H1 (cell line): ENCODE measurements at regions not wholly inside any gene's neighbourhood (a gene's known extent, or its start where the extent isn't known, plus 50 kb on each side); places are given as distances from the start of the nearest gene placed in this dataset.

Experiments used
- ATF3 ChIP-seq: IDR thresholded peaks from 2 replicates; pipeline ENCODE4 v1.6.1; 2011; ENCODE audit warnings: low read depth, mild to moderate bottlenecking, low read length; ENCODE audit not compliant: insufficient read depth
- CHD7 ChIP-seq: fragments of 300-600 bp; sonication (generic); IDR thresholded peaks from 2 replicates; pipeline ENCODE4 v1.7.1; 2012; ENCODE audit warnings: low read length, moderate library complexity, mild to moderate bottlenecking, inconsistent platforms; ENCODE audit not compliant: insufficient replicate concordance
- HDAC6 ChIP-seq: IDR thresholded peaks from one replicate; pipeline ENCODE4 v1.7.1; 2012; ENCODE audit warnings: low read depth, mild to moderate bottlenecking, inconsistent platforms, low read length, moderate library complexity
- MAFK ChIP-seq: IDR thresholded peaks from 2 replicates; pipeline ENCODE4 v1.6.1; 2012; ENCODE audit warnings: low read depth, mild to moderate bottlenecking, improper control_type of control experiment, low read length
- POLR2AphosphoS5 ChIP-seq: IDR thresholded peaks from 2 replicates; pipeline ENCODE4 v1.6.1; 2011; ENCODE audit warnings: low read depth, low read length
- POU5F1 ChIP-seq: IDR thresholded peaks from 2 replicates; pipeline ENCODE4 v1.6.1; 2011; ENCODE audit warnings: low read depth, mild to moderate bottlenecking, low read length, moderate library complexity
- RAD21 ChIP-seq, 2 experiments: IDR thresholded peaks in 1 of 2; conservative IDR thresholded peaks in 1 of 2; 2 replicates each; pipeline ENCODE4 v1.6.1; 2011; ENCODE audit warnings: low read depth in 2 of 2, low read length in 2 of 2, improper control_type of control experiment in 1 of 2, inconsistent platforms in 1 of 2, mild to moderate bottlenecking in 1 of 2, moderate library complexity in 1 of 2
- RXRA ChIP-seq: IDR thresholded peaks from 2 replicates; pipeline ENCODE4 v1.6.1; 2011; ENCODE audit warnings: low read depth, mild to moderate bottlenecking, low read length, moderate library complexity; ENCODE audit not compliant: insufficient read depth
- SIN3A ChIP-seq, 2 experiments: IDR thresholded peaks in 1 of 2; conservative IDR thresholded peaks in 1 of 2; 2 replicates each; pipeline ENCODE4 v1.6.1; 2011 to 2012; ENCODE audit warnings: low read length in 2 of 2, improper control_type of control experiment in 1 of 2, low read depth in 1 of 2, mild to moderate bottlenecking in 1 of 2
- SRF ChIP-seq: IDR thresholded peaks from 2 replicates; pipeline ENCODE4 v1.6.1; 2011; ENCODE audit warnings: mild to moderate bottlenecking, low read depth, low read length, moderate library complexity
- SUZ12 ChIP-seq: fragments of 200-600 bp; sonication (generic); IDR thresholded peaks from 2 replicates; pipeline ENCODE4 v1.6.1; 2012; ENCODE audit warnings: mild to moderate bottlenecking, inconsistent platforms, low read length, moderate library complexity, mixed read lengths

GRCh38 chr16:79833559-79833958 is 233.0 kb upstream of the MAF start (continued):
- TF ChIP-seq CHD7 (no peak), HDAC6 (no peak), POU5F1 (no peak), SRF (no peak), RAD21 (IDR thresholded peaks at IDR 0.05 in 1 of 2, conservative IDR thresholded peaks at IDR 0.05 in 1 of 2; ENCODE audit: low read depth in 2 of 2, low read length in 2 of 2) (no peak), MAFK (no peak), ATF3 (no peak), RXRA (no peak), POLR2AphosphoS5 (no peak), SIN3A (conservative IDR thresholded peaks at IDR 0.05 in 1 of 2, IDR thresholded peaks at IDR 0.05 in 1 of 2; ENCODE audit: low read depth in 1 of 2, low read length in 2 of 2) (no peak), SUZ12 (no peak)
- TF ChIP-seq, all 59 proteins: peak for 0
